ENCODE measurements at regions not wholly inside any gene's neighbourhood (a gene's known extent, or its start where the extent isn't known, plus 50 kb on each side); places are given as distances from the start of the nearest gene placed in this dataset.

- no peak for TF ChIP-seq CTCF (IDR thresholded peaks at IDR 0.05)
- no peak for TF ChIP-seq POLR2A (IDR thresholded peaks at IDR 0.05)
Measured at GRCh38 chr5:5598547-5599113, 176.2 kb downstream of the ICE1 start.

Data from heart left ventricle (tissue), 13 donors.